Transverse colon (tissue), 3 donors: ENCODE measurements at regions not wholly inside any gene's neighbourhood (a gene's known extent, or its start where the extent isn't known, plus 50 kb on each side); places are given as distances from the start of the nearest gene placed in this dataset.

ENCODE experiments used
- EP300 ChIP-seq: sonication (generic); formaldehyde crosslinking; IDR thresholded peaks from one replicate; pipeline ENCODE4 v1.6.1; 2017; ENCODE audit warnings: antibody characterized with exemption, low read depth
- POLR2A ChIP-seq: fragments of 450-650 bp; IDR thresholded peaks from one replicate; pipeline ENCODE4 v1.6.1; 2016; ENCODE audit warnings: antibody characterized with exemption, mild to moderate bottlenecking, moderate library complexity
- TF ChIP-seq, protein P1 (sequence below), 5 experiments: fragments of 200-600 bp in 3 of 5; fragments of 450-650 bp in 2 of 5; sonication (generic) in 3 of 5; IDR thresholded peaks; 1 replicate in 2 of 5; 2 replicates in 3 of 5; pipeline ENCODE4 v1.5.1; 2016 to 2017; ENCODE audit warnings: antibody characterized with exemption in 5 of 5, inconsistent platforms in 3 of 5, mild to moderate bottlenecking in 2 of 5, moderate library complexity in 1 of 5

- TF ChIP-seq, protein P1, sequence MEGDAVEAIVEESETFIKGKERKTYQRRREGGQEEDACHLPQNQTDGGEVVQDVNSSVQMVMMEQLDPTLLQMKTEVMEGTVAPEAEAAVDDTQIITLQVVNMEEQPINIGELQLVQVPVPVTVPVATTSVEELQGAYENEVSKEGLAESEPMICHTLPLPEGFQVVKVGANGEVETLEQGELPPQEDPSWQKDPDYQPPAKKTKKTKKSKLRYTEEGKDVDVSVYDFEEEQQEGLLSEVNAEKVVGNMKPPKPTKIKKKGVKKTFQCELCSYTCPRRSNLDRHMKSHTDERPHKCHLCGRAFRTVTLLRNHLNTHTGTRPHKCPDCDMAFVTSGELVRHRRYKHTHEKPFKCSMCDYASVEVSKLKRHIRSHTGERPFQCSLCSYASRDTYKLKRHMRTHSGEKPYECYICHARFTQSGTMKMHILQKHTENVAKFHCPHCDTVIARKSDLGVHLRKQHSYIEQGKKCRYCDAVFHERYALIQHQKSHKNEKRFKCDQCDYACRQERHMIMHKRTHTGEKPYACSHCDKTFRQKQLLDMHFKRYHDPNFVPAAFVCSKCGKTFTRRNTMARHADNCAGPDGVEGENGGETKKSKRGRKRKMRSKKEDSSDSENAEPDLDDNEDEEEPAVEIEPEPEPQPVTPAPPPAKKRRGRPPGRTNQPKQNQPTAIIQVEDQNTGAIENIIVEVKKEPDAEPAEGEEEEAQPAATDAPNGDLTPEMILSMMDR (IDR thresholded peaks at IDR 0.05): no peak
- TF ChIP-seq POLR2A (no peak), EP300 (no peak)
Observed at GRCh38 chr5:155886311-155887031, 440.5 kb upstream of the SGCD start.
